B cell (primary cell): ENCODE measurements at regions not wholly inside any gene's neighbourhood (a gene's known extent, or its start where the extent isn't known, plus 50 kb on each side); places are given as distances from the start of the nearest gene placed in this dataset.

Source experiments
- ATAC-seq: fragments of 200-7000 bp; cut with Tn5 transposase; one replicate; pipeline ENCODE4 v1.10.0; 2021; ENCODE audit warnings: low read depth, mild to moderate bottlenecking, moderate number of reproducible peaks, moderate library complexity
- CTCF ChIA-PET: fragments of 350-600 bp; sonication (Branson Sonifier 250); formaldehyde crosslinking; loops from one replicate; lab custom pipeline; 2021; ENCODE audit warnings: antibody characterized with exemption, inconsistent platforms; lab: Charles Lee
- POLR2A ChIA-PET: fragments of 350-600 bp; sonication (Branson Sonifier 250); formaldehyde crosslinking; loops from one replicate; lab custom pipeline; 2021; ENCODE audit warnings: antibody characterized with exemption; lab: Charles Lee
- DNase-seq: peaks from one replicate; pipeline ENCODE4 v3.0.0; 2013
- H2AFZ ChIP-seq: 2 replicates; pipeline ENCODE4 v1.6.1; 2012; ENCODE audit warnings: mild to moderate bottlenecking, low read depth, low read length; ENCODE audit not compliant: insufficient read depth, poor library complexity, severe bottlenecking
- H3K27ac ChIP-seq, 2 donors: 1 replicate in 1 of 2; 2 replicates in 1 of 2; pipeline ENCODE4 v1.5.1; 2012 to 2013; ENCODE audit warnings: low read length in 2 of 2, mild to moderate bottlenecking in 2 of 2, moderate library complexity in 1 of 2
- H3K27me3 ChIP-seq, 4 experiments: fragments of 200-600 bp in 1 of 4; sonication (generic) in 1 of 4; replicated peaks in 1 of 4; 1 replicate in 2 of 4; 2 replicates in 2 of 4; pipeline versions ENCODE4 v1.6.1 to v1.7.0; 2013 to 2016; ENCODE audit warnings: low read length in 3 of 4, mild to moderate bottlenecking in 2 of 4, mixed read lengths in 1 of 4, moderate library complexity in 1 of 4; ENCODE audit not compliant: insufficient read depth in 4 of 4, control insufficient read depth in 3 of 4; ENCODE audit errors: control extremely low read depth in 1 of 4
- H3K36me3 ChIP-seq, 2 experiments: replicated peaks in 1 of 2; 1 replicate in 1 of 2; 2 replicates in 1 of 2; pipeline versions ENCODE4 v1.6.1 to v1.7.1; 2013; ENCODE audit warnings: low read length in 1 of 2; ENCODE audit not compliant: insufficient read depth in 2 of 2, control insufficient read depth in 1 of 2; ENCODE audit errors: control extremely low read depth in 1 of 2, extremely low read depth in 1 of 2
- H3K4me1 ChIP-seq, 2 donors: fragments of 200-600 bp in 1 of 2; sonication (generic) in 1 of 2; 1 replicate in 1 of 2; 2 replicates in 1 of 2; pipeline versions ENCODE4 v1.5.1 to v1.6.1; 2013 to 2017; ENCODE audit warnings: low read length in 2 of 2; ENCODE audit not compliant: control insufficient read depth in 2 of 2, insufficient read depth in 2 of 2
- H3K4me2 ChIP-seq: replicated peaks from 2 replicates; pipeline ENCODE3; 2012; ENCODE audit warnings: mild to moderate bottlenecking, low read depth, low read length; ENCODE audit not compliant: poor library complexity, severe bottlenecking
- H3K4me3 ChIP-seq, 5 experiments: fragments of 200-600 bp in 1 of 5; sonication (generic) in 1 of 5; 1 replicate in 3 of 5; 2 replicates in 2 of 5; pipeline versions ENCODE4 v1.5.1 to v1.7.0; 2011 to 2016; ENCODE audit warnings: low read length in 4 of 5, mild to moderate bottlenecking in 4 of 5, low read depth in 2 of 5, control low read depth in 1 of 5, moderate library complexity in 1 of 5; ENCODE audit not compliant: insufficient read depth in 1 of 5; ENCODE audit errors: control extremely low read depth in 1 of 5, extremely low read depth in 1 of 5
- H3K79me2 ChIP-seq: fragments of 200-600 bp; sonication (generic); one replicate; pipeline ENCODE4 v1.6.0; 2016; ENCODE audit warnings: low read length; ENCODE audit not compliant: control insufficient read depth, insufficient read depth
- H3K9ac ChIP-seq: fragments of 200-600 bp; sonication (generic); 2 replicates; pipeline ENCODE4 v1.6.1; 2017; ENCODE audit warnings: mild to moderate bottlenecking, low read length, moderate library complexity
- H3K9me3 ChIP-seq, 3 donors: one replicate each; pipeline versions ENCODE4 v1.6.1 to v1.7.1; 2013; ENCODE audit warnings: low read length in 2 of 3; ENCODE audit not compliant: control insufficient read depth in 2 of 3, insufficient read depth in 1 of 3; ENCODE audit errors: control extremely low read depth in 1 of 3
- H4K20me1 ChIP-seq: 2 replicates; pipeline ENCODE4 v1.6.0; 2012; ENCODE audit warnings: mild to moderate bottlenecking, low read length; ENCODE audit not compliant: insufficient read depth, control insufficient read depth, poor library complexity, severe bottlenecking
- H3K27ac Mint-ChIP-seq: one replicate; pipeline ENCODE4 v1.8.0; 2021; ENCODE audit warnings: mixed read lengths
- H3K27me3 Mint-ChIP-seq: one replicate; pipeline ENCODE4 v1.8.0; 2021; ENCODE audit warnings: mixed read lengths
- H3K4me1 Mint-ChIP-seq: one replicate; pipeline ENCODE4 v1.8.0; 2021; ENCODE audit warnings: mixed read lengths
- H3K4me3 Mint-ChIP-seq: one replicate; pipeline ENCODE4 v1.8.0; 2021; ENCODE audit warnings: mixed read lengths
- H3K9me3 Mint-ChIP-seq: one replicate; pipeline ENCODE4 v1.8.0; 2022; ENCODE audit warnings: mixed read lengths; ENCODE audit not compliant: insufficient read depth
- EZH2 ChIP-seq: IDR thresholded peaks from 2 replicates; pipeline ENCODE4 v1.6.1; 2012; ENCODE audit warnings: borderline replicate concordance, low read depth, mild to moderate bottlenecking, moderate library complexity, low read length; ENCODE audit not compliant: insufficient read depth, poor library complexity, severe bottlenecking
- WGBS: methylation state at CpG from one replicate; pipeline ENCODE4 v1.1.5; 2013; ENCODE audit warnings: missing lambda C conversion rate; ENCODE audit not compliant: insufficient coverage; 5-methylcytosine and 5-hydroxymethylcytosine counted together
- intact Hi-C: fragments of 100-400 bp; cut with micrococcal nuclease; formaldehyde crosslinking; loops from one replicate; pipeline ENCODE4 v1.10.0; 2022
- TF ChIP-seq, protein P1 (sequence below): fragments of 200-600 bp; IDR thresholded peaks from one replicate; pipeline ENCODE4 v1.8.0; 2022; ENCODE audit warnings: antibody characterized with exemption, mild to moderate bottlenecking

DNA sequence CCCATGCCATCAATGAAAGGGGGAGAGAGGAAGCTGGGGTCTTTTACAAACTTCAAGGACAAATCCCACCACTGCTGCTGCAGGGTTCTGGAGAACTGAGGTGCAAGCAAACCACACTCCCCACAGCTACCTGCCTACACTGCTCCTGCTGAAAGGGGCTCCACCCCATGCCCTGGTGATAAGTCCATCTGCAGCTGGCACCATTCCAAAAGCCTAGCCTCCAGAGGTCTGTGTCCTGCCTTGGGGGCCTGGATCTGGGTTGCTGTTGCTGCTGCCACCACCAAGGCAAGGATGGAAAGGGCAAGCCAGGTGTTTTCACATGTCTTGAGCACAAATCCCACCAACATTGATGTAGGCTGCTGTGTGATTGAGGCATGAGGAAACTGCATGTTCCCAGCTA lies 97.4 kb upstream of the UBE2E3 start:
- intact Hi-C loops = no loop called here
- no peak for DNase-seq
- no peak overlapping the region for H3K4me3 ChIP-seq

DNA sequence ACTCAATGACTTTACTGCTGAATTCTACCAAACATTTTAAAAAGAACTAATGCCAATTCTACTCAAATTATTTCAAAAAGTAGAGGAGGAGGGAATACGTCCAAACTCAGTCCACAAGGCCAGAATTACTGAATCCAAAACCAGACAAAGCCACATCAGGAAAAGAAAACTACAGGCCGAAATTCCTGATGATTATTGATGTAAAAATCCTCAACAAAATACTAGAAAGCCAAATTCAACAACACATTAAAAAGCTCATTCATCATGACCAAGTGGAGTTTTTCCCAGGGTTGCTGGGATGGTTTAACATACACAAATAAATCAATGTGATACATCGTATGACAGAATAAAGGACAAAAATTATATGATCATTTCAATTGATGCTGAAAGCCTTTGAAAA lies 103.9 kb upstream of the UBE2E3 start:
- Mint-ChIP-seq H3K27ac (no peak overlapping the region), H3K27me3 (peaks cover 7% of the 10 kb centered on the region), H3K4me3 (no peak overlapping the region), H3K9me3 (peaks cover 3% of the 10 kb centered on the region), H3K4me1 (no peaks in the 10 kb centered on the region)
- Histone ChIP-seq H2AFZ (no peak overlapping the region), H3K79me2 (no peaks in the 10 kb centered on the region), H3K4me3 (no peak overlapping the region), H3K9ac (no peak overlapping the region), H3K27ac (no peak overlapping the region), H3K9me3 (peaks cover 0 to 2% (median 1%) of the 10 kb centered on the region in 3 donors), H3K4me2 (no peak overlapping the region), H3K4me1 (no peaks in the 10 kb centered on the region), H3K27me3 (no peaks in the 10 kb centered on the region), H3K36me3 (no peaks in the 10 kb centered on the region), H4K20me1 (no peaks in the 10 kb centered on the region)
- ChIA-PET CTCF (no interaction called here), POLR2A (no interaction called here)
- no peak for ATAC-seq
- WGBS = no CpG with 5 or more reads among the region's 3 CpGs
- DNase-seq = no peak
- TF ChIP-seq, protein P1, sequence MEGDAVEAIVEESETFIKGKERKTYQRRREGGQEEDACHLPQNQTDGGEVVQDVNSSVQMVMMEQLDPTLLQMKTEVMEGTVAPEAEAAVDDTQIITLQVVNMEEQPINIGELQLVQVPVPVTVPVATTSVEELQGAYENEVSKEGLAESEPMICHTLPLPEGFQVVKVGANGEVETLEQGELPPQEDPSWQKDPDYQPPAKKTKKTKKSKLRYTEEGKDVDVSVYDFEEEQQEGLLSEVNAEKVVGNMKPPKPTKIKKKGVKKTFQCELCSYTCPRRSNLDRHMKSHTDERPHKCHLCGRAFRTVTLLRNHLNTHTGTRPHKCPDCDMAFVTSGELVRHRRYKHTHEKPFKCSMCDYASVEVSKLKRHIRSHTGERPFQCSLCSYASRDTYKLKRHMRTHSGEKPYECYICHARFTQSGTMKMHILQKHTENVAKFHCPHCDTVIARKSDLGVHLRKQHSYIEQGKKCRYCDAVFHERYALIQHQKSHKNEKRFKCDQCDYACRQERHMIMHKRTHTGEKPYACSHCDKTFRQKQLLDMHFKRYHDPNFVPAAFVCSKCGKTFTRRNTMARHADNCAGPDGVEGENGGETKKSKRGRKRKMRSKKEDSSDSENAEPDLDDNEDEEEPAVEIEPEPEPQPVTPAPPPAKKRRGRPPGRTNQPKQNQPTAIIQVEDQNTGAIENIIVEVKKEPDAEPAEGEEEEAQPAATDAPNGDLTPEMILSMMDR = no peak
- no peak for TF ChIP-seq EZH2
- intact Hi-C loops = no loop called here

More for the DNA sequence above, 97.4 kb upstream of the UBE2E3 start:
- H3K9me3 ChIP-seq = peaks cover 0 to 11% (median 1%) of the 10 kb centered on the region in 3 donors
- Mint-ChIP-seq H3K27me3 (no peaks in the 10 kb centered on the region), H3K4me3 (no peak overlapping the region), H3K4me1 (no peaks in the 10 kb centered on the region), H3K27ac (no peak overlapping the region), H3K9me3 (peaks cover 7% of the 10 kb centered on the region)
- ChIA-PET CTCF (no interaction called here), POLR2A (no interaction called here)
- TF ChIP-seq, protein P1 = no peak
- TF ChIP-seq EZH2 = no peak
- H3K27ac ChIP-seq = no peak overlapping the region
- no peak for ATAC-seq
- H2AFZ ChIP-seq = no peak overlapping the region
- H4K20me1 ChIP-seq = no peaks in the 10 kb centered on the region
- H3K36me3 ChIP-seq = no peaks in the 10 kb centered on the region
- no peaks in the 10 kb centered on the region for H3K4me1 ChIP-seq
- no peak overlapping the region for H3K9ac ChIP-seq
- no peaks in the 10 kb centered on the region for H3K79me2 ChIP-seq
- H3K4me2 ChIP-seq = no peak overlapping the region
- H3K27me3 ChIP-seq = no peaks in the 10 kb centered on the region
